ENCODE measurements at regions not wholly inside any gene's neighbourhood (a gene's known extent, or its start where the extent isn't known, plus 50 kb on each side); places are given as distances from the start of the nearest gene placed in this dataset.

GRCh38 chr21:8989721-8990325 lies 1531.6 kb upstream of the TPTE start:
- TF ChIP-seq CTCF (IDR thresholded peaks at IDR 0.05) (no peak), EP300 (IDR thresholded peaks at IDR 0.05) (no peak), POLR2A (IDR thresholded peaks at IDR 0.05; ENCODE audit: low read depth) (no peak)

All from esophagus muscularis mucosa (tissue), 4 donors.